ENCODE measurements at regions not wholly inside any gene's neighbourhood (a gene's known extent, or its start where the extent isn't known, plus 50 kb on each side); places are given as distances from the start of the nearest gene placed in this dataset.

- no peak for DNase-seq (ENCODE audit: low read depth in 2 of 2)
Observed at GRCh38 chr3:139281096-139281495, 62.7 kb upstream of the MRPS22 start.

- no peak for DNase-seq (ENCODE audit: low read depth in 2 of 2)
Observed at GRCh38 chr3:139281522-139282196, 62.2 kb upstream of the MRPS22 start.

- DNase-seq (ENCODE audit: low read depth in 2 of 2): no peak
Observed at GRCh38 chr3:139283301-139283700, 60.5 kb upstream of the MRPS22 start.

DNA sequence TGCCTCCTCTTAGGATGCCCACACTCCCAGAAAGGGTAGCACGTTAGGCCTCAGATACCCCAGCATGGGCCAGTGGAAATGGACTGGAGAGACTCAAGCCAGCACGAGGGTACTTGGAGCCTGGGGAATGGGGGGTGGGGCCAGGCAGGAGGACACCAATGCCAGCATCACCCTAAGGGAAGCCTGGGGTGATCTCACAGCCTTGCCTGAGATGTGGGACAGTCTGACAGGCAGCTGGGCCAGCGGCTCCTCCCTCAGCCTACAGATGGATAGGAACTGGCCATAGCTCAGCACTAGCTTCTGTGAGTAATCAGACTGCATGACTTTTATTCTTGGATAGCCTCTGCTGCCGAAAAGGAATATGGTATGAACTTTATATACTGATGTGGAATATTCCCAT is 59.6 kb upstream of the MRPS22 start:
- no peak for DNase-seq (ENCODE audit: low read depth in 2 of 2)

GRCh38 chr3:139285691-139286090 is 58.1 kb upstream of the MRPS22 start:
- no peak for DNase-seq (ENCODE audit: low read depth in 2 of 2)

DNA sequence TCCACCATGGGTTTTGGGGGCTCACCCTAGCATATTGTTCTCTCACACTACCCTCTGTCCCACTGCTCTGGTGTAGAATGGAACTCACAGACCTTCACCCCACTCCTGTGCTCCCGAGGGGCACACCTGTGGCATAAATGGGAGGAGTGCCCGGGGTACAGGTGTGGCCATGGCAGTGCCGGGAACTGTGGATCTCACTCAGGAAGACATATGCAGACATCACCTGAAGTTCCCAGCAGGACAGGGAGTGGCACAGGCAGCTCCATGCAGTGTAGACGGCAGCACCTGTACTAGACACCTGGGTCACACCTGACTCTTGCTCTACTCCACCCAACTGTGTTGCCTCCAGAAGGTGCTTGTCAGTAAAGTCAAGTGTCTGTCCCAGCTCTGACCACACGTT is 57.6 kb upstream of the MRPS22 start:
- DNase-seq (ENCODE audit: low read depth in 2 of 2): no peak

DNA sequence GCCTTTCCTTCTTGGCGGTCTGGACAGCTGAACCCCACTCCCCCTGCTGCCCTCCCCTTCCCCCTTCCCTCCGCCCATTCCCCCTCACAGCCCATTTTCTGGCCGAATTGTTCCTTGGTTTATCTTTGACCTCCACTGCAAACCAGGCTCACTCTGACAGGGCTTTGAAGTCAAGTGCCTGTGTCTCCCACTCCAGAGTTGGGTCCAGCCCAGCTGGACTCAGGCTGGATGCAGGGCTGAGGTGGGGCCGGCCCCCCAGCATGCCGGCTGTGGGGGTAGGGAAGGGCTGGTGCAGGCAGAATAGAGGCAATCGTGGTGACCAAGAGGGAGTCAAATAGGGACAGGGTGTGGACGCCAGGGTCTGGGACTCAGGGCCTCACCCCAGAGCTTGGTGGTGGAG is 57.0 kb upstream of the MRPS22 start:
- no peak for DNase-seq (ENCODE audit: low read depth in 2 of 2)

GRCh38 chr3:139287557-139287956 is 56.3 kb upstream of the MRPS22 start:
- no peak for DNase-seq (ENCODE audit: low read depth in 2 of 2)

DNA sequence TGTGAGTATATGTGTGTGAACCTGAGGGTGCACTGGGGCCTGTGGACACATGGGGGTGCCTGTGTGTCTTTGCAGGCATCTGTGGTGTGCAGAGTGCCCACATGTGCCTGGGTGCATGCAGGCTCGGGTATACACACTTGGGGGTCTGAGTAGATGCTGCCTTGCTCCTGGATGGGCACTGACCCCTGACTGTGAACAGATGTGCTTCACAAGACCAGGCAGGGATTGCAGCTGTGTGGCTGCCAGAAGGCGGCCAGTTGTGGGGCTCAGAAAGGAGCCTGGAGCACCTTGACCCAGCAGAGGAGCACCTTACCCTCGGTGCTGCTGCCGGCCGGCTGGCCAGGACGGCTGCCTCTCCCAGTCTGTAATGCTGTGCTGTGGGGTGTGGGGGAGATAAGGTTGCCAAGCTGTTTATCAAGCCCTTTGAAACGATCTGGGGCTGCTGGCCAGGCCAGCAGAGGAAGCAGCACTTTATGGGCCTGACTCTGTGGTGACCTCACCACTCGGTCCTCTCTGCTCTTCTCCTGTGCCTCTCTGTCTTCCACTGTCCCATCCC is 55.5 kb upstream of the MRPS22 start:
- DNase-seq (ENCODE audit: low read depth in 2 of 2): no peak

DNA sequence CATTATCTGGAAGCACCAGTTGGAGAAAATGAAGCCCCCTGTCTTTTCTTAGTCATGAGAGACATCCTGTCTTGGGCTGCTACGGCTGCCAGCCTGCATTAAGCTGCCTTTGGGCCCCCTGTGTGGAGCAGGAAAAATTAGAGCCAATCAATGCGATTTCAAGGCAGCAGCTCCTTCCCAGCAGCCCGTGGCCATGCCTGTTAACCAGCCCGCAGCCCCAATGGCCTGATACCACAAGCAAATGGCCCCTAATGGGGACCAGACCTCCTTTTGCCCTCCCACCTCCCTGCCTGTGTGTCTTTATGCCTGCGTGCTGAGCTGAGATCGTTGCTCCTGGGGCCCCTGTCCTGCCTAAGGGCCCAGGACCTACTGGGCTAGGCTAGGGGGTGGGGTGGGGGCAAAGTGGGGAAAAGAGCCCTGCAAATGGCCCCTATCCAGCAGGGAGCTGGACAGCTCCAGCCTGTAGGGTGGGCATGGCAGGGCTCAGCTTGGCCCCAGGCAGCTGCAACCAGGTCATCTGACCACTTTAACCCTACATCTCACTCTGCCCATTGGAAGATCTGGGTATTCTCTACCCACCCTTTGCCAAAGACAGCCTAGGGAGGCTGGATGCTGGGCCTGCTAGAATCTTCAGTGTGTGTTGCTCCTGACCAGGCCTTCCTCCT is 53.8 kb upstream of the MRPS22 start:
- no peak for DNase-seq (ENCODE audit: low read depth in 2 of 2)

GRCh38 chr3:139291276-139292051 is 52.4 kb upstream of the MRPS22 start:
- DNase-seq (ENCODE audit: low read depth in 2 of 2): no peak

- DNase-seq (ENCODE audit: low read depth in 2 of 2): no peak
Observed at GRCh38 chr3:139292192-139292591, 51.6 kb upstream of the MRPS22 start.

DNA sequence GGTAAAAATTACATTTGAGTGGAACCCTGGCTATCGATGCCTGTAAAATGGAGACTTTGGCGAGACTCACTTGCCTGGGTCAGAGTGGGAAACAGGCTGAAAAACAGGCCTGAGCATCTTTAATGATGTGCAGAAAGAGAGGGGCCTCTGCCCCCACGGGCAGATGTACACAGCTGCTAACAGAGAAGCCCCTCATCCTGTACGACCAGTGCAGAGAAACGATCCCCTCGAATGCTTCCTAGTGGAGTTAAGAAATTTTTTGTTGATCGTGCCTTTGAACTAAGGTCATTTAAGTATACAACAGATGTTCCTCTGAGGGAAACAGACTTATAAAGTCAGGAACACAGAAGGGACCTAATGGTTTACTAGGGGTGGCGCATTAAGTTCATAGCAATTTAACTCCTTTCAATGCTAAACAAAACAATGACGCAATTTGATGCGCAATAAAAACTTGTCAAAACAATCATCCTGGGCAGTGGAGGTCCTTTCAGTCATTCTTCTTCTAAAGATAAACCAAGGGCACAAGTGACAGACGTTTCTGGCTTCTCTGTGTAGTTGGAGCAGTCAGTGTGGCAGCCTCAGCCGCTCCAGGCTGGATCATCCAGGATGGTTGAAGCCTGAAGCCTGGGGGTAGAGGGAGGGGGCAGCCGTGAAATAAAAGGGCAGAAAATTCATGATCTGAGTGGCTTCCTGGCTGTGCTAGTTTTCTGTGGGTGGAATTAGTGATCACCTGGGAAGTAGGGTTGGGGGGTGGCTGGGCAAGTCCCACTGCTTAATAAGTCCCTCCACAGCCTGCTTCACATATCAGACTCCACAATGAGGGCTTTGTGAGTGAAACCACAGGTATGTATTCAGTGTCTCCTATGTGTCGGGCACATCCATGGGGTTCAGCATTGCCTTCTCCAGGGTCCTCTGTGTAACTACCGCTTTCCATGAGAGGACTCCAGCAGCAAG is 50.8 kb upstream of the MRPS22 start:
- no peak for DNase-seq (ENCODE audit: low read depth in 2 of 2)

DNA sequence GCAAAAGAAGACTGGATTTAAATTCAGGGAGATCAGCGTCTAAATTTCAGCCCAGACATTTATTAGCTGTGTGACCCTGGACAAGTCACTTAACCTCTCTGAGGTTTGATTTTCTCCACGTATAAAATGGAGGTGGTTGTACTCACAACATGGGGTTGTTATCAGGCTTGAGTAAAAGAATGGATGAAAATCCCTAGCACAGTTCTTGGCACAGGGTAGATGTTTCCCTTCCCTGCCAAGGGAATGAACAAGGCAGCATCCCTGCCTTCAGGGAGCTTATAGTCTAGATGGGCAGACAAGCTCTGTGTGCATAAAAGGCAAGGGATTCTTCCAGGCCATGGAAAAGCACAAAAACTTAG is 50.2 kb upstream of the MRPS22 start:
- no peak for DNase-seq (ENCODE audit: low read depth in 2 of 2)
